ENCODE measurements at regions not wholly inside any gene's neighbourhood (a gene's known extent, or its start where the extent isn't known, plus 50 kb on each side); places are given as distances from the start of the nearest gene placed in this dataset.

- TF ChIP-seq, protein P1, sequence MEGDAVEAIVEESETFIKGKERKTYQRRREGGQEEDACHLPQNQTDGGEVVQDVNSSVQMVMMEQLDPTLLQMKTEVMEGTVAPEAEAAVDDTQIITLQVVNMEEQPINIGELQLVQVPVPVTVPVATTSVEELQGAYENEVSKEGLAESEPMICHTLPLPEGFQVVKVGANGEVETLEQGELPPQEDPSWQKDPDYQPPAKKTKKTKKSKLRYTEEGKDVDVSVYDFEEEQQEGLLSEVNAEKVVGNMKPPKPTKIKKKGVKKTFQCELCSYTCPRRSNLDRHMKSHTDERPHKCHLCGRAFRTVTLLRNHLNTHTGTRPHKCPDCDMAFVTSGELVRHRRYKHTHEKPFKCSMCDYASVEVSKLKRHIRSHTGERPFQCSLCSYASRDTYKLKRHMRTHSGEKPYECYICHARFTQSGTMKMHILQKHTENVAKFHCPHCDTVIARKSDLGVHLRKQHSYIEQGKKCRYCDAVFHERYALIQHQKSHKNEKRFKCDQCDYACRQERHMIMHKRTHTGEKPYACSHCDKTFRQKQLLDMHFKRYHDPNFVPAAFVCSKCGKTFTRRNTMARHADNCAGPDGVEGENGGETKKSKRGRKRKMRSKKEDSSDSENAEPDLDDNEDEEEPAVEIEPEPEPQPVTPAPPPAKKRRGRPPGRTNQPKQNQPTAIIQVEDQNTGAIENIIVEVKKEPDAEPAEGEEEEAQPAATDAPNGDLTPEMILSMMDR (IDR thresholded peaks at IDR 0.05 in 2 of 3, conservative IDR thresholded peaks at IDR 0.05 in 1 of 3; ENCODE audit: control insufficient read depth in 2 of 3, extremely low read depth in 1 of 3, insufficient read depth in 1 of 3, low read depth in 3 of 3, low read length in 3 of 3): no peak
- TF ChIP-seq SP1 (IDR thresholded peaks at IDR 0.05; ENCODE audit: low read depth, low read length) (no peak), TAF1 (IDR thresholded peaks at IDR 0.05; ENCODE audit: borderline replicate concordance, low read depth, low read length) (no peak)
- TF ChIP-seq, protein P2, sequence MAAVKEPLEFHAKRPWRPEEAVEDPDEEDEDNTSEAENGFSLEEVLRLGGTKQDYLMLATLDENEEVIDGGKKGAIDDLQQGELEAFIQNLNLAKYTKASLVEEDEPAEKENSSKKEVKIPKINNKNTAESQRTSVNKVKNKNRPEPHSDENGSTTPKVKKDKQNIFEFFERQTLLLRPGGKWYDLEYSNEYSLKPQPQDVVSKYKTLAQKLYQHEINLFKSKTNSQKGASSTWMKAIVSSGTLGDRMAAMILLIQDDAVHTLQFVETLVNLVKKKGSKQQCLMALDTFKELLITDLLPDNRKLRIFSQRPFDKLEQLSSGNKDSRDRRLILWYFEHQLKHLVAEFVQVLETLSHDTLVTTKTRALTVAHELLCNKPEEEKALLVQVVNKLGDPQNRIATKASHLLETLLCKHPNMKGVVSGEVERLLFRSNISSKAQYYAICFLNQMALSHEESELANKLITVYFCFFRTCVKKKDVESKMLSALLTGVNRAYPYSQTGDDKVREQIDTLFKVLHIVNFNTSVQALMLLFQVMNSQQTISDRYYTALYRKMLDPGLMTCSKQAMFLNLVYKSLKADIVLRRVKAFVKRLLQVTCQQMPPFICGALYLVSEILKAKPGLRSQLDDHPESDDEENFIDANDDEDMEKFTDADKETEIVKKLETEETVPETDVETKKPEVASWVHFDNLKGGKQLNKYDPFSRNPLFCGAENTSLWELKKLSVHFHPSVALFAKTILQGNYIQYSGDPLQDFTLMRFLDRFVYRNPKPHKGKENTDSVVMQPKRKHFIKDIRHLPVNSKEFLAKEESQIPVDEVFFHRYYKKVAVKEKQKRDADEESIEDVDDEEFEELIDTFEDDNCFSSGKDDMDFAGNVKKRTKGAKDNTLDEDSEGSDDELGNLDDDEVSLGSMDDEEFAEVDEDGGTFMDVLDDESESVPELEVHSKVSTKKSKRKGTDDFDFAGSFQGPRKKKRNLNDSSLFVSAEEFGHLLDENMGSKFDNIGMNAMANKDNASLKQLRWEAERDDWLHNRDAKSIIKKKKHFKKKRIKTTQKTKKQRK (IDR thresholded peaks at IDR 0.05; ENCODE audit: low read depth, low read length): no peak
- TF ChIP-seq, protein P3, sequence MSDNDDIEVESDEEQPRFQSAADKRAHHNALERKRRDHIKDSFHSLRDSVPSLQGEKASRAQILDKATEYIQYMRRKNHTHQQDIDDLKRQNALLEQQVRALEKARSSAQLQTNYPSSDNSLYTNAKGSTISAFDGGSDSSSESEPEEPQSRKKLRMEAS (IDR thresholded peaks at IDR 0.05; ENCODE audit: low read depth, low read length): no peak
These were observed 732.6 kb upstream of the LCORL start for GRCh38 chr4:18754180-18754579.

Data from GM12878 (cell line).